HEK293 (cell line): ENCODE measurements at regions not wholly inside any gene's neighbourhood (a gene's known extent, or its start where the extent isn't known, plus 50 kb on each side); places are given as distances from the start of the nearest gene placed in this dataset.

Experiments used
- CTCF ChIP-seq: fragments of 450-650 bp; formaldehyde crosslinking; IDR thresholded peaks from 2 replicates; pipeline ENCODE4 v1.5.1; 2016; ENCODE audit warnings: missing biosample characterization, missing genetic modification characterization
- HOXA7 ChIP-seq: sonication (generic); formaldehyde crosslinking; IDR thresholded peaks from 2 replicates; pipeline ENCODE4 v1.8.1; 2022; ENCODE audit warnings: missing genetic modification reagents, borderline replicate concordance
- MYNN ChIP-seq: fragments of 450-650 bp; formaldehyde crosslinking; IDR thresholded peaks from 2 replicates; pipeline ENCODE4 v1.5.1; 2016; ENCODE audit warnings: missing biosample characterization, missing genetic modification characterization, borderline replicate concordance
- PATZ1 ChIP-seq: fragments of 450-650 bp; formaldehyde crosslinking; IDR thresholded peaks from 2 replicates; pipeline ENCODE4 v1.5.1; 2016; ENCODE audit warnings: missing biosample characterization, missing genetic modification characterization
- PRDM4 ChIP-seq: fragments of 450-650 bp; formaldehyde crosslinking; IDR thresholded peaks from 2 replicates; pipeline ENCODE4 v1.5.1; 2017; ENCODE audit warnings: missing biosample characterization, missing genetic modification characterization
- ZBTB21 ChIP-seq: fragments of 450-650 bp; formaldehyde crosslinking; IDR thresholded peaks from 2 replicates; pipeline ENCODE4 v1.5.1; 2017; ENCODE audit warnings: missing biosample characterization, missing genetic modification characterization
- ZFP3 ChIP-seq: fragments of 450-650 bp; formaldehyde crosslinking; IDR thresholded peaks from 2 replicates; pipeline ENCODE4 v1.5.1; 2016; ENCODE audit warnings: low read depth, missing biosample characterization, missing genetic modification characterization
- ZNF140 ChIP-seq: fragments of 450-650 bp; formaldehyde crosslinking; IDR thresholded peaks from 2 replicates; pipeline ENCODE4 v1.5.1; 2016; ENCODE audit warnings: missing biosample characterization, missing genetic modification characterization
- ZNF18 ChIP-seq: fragments of 450-650 bp; formaldehyde crosslinking; IDR thresholded peaks from 2 replicates; pipeline ENCODE4 v1.5.1; 2016; ENCODE audit warnings: missing biosample characterization, missing genetic modification characterization
- ZNF23 ChIP-seq: fragments of 450-650 bp; formaldehyde crosslinking; IDR thresholded peaks from 2 replicates; pipeline ENCODE4 v1.5.1; 2016; ENCODE audit warnings: missing biosample characterization, missing genetic modification characterization, borderline replicate concordance
- ZNF280C ChIP-seq: fragments of 450-650 bp; formaldehyde crosslinking; IDR thresholded peaks from 2 replicates; pipeline ENCODE4 v1.5.1; 2016; ENCODE audit warnings: missing biosample characterization, missing genetic modification characterization
- ZNF558 ChIP-seq: fragments of 450-650 bp; formaldehyde crosslinking; IDR thresholded peaks from 2 replicates; pipeline ENCODE4 v1.5.1; 2016; ENCODE audit warnings: missing biosample characterization, missing genetic modification characterization
- ZNF704 ChIP-seq: fragments of 450-650 bp; formaldehyde crosslinking; IDR thresholded peaks from 2 replicates; pipeline ENCODE4 v1.5.1; 2016; ENCODE audit warnings: missing biosample characterization, missing genetic modification characterization
- ZSCAN30 ChIP-seq: fragments of 450-650 bp; IDR thresholded peaks from 2 replicates; pipeline ENCODE4 v1.5.1; 2018; ENCODE audit warnings: missing biosample characterization, mild to moderate bottlenecking, missing genetic modification characterization, moderate library complexity

- TF ChIP-seq ZNF18 (tag by site-specific recombination) (no peak), ZFP3 (tag by site-specific recombination) (no peak), ZSCAN30 (tag by site-specific recombination) (no peak), CTCF (tag by site-specific recombination) (no peak), PRDM4 (tag by site-specific recombination) (no peak), MYNN (tag by site-specific recombination) (no peak), HOXA7 (CRISPR knock-in tag) (no peak), PATZ1 (tag by site-specific recombination) (no peak), ZNF280C (tag by site-specific recombination) (no peak), ZBTB21 (tag by site-specific recombination) (no peak), ZNF558 (no peak), ZNF140 (tag by site-specific recombination) (no peak), ZNF704 (tag by site-specific recombination) (no peak), ZNF23 (tag by site-specific recombination) (no peak)
Measured at GRCh38 chr20:19074828-19075516, 137.5 kb upstream of the SLC24A3 start.
